NCI-H524 treated with DMSO at 0.1 percent for 48 hours (cell line): ENCODE measurements at regions not wholly inside any gene's neighbourhood (a gene's known extent, or its start where the extent isn't known, plus 50 kb on each side); places are given as distances from the start of the nearest gene placed in this dataset.
A peak's percentile ranks its signal among the peaks of the same experiment; 100 is the strongest.
"Not testable (repeated sequence)": the region's sequence is repeated elsewhere in the genome, so short reads cannot be mapped to it uniquely, and the experiment has no call there.

Source experiments
- DNase-seq: peaks from one replicate; lab custom pipeline; 2025; lab: John Stamatoyannopoulos, UW

DNA sequence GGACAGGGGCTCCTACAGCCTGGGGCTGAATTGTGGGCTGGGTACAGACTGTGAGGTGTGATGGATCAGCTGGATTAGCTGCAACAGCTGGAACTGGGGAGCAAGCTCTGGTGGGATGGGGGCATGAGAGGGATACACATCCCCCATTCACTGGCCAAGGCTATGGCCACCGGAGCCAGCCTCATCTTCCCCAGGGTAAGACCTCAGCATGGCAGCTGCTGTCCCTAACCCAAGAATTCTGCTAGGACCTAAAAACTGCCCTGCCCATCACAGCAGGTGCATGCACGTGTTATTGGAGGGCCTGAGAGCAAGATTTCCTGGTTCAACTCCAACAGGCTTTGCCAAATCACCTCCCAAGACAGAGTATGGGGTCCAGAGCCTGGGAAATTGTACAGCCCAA is 258.6 kb upstream of the AGTR2 start:
- no peak for DNase-seq

GRCh38 chrX:115912372-115912897 is 258.1 kb upstream of the AGTR2 start:
- DNase-seq = no peak

GRCh38 chrX:115913575-115913974 is 257.0 kb upstream of the AGTR2 start:
- no peak for DNase-seq

DNA sequence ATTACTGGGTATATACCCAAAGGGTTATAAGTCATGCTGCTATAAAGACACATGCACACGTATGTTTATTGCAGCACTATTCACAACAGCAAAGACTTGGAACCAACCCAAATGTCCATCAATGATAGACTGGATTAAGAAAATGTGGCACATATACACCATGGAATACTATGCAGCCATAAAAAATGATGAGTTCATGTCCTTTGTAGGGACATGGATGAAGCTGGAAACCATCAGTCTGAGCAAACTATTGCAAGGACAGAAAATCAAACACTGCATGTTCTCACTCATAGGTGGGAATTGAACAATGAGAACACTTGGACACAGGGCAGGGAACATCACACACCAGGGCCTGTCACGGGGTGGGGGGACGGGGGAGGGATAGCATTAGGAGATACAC is 254.9 kb upstream of the AGTR2 start:
- not testable (repeated sequence) for DNase-seq

- no peak for DNase-seq
Observed at GRCh38 chrX:115929480-115929879, 241.1 kb upstream of the AGTR2 start.

- no peak for DNase-seq
Observed at GRCh38 chrX:115936008-115936407, 234.5 kb upstream of the AGTR2 start.

DNA sequence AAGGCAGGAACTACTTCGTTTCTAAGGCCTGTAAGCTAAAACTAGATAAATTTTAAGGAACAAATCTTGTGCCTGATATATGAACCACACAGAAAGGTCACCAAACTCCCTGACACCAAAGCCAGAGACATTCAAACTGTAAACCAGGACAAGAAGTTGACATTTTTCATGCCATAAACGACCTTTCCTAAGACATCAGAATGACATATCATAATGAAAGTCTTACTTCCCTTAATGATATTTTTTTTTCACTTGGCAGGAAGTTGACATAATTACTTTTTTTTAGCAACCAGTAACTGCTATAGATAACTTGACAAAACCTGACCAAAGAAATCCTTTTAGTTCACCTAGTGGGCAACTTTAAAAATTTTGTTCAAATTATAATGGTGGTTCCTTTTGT is 231.5 kb upstream of the AGTR2 start:
- DNase-seq = no peak

DNA sequence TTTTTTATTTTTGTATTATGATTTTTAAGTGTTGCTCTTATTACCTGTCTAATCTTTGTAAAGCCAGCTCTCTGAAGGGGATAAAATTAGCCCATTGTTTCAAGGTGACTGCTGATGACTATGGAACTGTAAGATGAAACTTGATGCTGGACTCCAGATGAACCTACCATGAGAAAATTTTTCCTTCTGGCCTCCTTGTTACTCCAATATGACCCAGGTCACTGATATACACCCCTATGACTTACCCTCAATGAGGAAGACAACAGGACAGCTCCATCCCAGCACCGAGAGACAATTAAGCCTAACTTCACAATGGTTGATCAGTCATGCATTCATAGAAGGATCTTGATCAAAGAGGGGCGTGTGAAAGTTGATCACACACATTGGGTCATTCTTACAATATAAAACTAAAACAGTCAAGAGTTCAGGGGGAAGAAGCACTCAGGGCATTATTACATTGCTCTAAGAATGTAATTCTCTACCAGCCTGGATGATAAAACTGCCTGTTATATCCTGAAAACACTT is 230.8 kb upstream of the AGTR2 start:
- no peak for DNase-seq

DNA sequence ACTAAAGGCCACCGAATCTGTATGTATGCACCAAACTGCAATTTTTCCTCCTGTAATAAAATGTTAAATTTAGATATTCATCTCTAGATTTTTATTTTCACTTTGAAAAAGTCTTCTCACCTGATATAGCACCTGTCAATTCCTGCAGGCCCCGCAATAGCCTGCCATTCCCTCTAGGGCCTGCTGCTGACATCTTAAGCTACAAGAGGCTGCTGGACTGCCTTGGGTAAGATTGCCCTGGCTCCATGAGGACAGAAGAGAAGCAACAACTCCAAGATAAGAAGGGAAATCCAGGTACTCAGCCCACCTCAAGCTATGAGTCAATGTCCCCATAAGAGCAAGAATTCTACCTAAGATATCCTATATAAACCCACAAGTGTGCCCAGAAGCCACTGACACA is 230.2 kb upstream of the AGTR2 start:
- DNase-seq = no peak

DNA sequence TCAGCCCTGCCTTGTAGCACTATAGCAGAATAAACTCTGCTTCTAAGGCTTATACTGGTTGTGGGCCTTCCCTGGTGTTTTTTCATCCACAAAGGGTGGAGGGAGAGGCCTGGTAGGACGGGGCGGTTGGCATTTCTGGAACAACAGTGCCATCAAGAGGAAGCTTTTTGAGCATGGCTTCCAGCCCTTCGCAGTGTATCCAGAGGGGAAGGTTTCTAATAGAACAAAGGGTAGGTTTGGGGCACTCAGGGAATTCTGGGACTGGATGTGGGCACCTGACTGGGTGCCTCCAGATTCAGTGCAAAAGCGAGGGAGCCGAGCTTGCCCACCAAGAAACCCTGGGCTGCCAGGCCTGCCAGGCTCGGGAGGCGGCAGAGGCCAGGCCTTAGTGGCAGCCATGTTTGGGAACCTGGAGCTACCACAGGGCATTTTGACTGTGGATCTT is 229.6 kb upstream of the AGTR2 start:
- DNase-seq = peak; percentile 59

- DNase-seq = no peak
Observed at GRCh38 chrX:115941388-115941787, 229.2 kb upstream of the AGTR2 start.

DNA sequence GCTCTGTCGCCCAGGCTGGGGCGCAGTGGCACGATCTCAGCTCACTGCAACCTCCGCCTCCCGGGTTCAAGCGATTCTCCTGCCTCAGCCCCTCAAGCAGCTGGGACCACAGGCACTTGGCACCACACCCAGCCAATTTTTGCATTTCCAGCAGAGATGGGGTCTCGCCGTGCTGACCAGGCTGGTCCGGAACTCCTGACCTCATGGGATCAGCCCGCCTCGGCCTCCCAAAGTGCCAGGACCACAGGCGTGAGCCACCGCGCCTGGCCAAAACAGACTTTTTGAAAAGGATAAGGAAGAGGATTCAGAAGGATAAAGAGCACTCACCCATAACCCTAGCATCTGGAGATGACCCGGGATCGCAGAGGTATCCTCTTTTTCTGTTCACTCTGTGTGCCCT is 224.5 kb upstream of the AGTR2 start:
- DNase-seq = no peak

- peak; percentile 70 for DNase-seq
Observed at GRCh38 chrX:115948018-115948923, 222.3 kb upstream of the AGTR2 start.

GRCh38 chrX:115949900-115950822 is 220.4 kb upstream of the AGTR2 start:
- peak; percentile 68 for DNase-seq

DNA sequence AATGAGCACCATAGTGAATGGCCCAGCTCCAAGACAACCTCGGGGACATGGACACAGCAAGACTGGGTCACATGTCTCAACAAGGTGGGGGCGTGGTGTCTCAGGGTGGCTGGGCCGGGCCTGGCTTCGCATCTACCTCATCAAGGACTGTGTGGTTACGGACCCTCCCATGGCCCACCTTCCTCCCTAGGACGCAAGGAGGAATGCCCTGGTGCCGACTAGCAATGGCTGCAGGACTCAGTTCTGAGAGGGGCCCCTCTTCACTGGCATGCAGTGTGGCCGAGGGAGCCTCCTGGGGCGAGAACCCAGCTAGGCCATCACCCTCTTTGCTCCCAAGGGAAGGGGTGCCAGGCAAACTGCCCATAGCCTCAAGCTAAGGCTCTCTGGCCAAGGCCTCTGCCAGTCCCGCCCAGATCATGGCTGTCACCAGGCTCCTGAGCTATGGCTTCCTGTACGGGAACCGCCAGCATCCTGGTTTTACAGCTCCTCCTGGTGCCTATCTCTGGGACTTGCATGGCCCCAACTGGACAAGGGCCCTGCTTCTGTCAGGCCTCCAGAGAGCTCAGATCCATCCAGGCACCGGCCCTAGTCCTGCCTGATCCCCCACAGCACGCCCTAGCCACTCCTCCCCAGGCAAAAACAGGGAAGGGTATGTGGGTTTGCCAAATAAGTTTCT is 218.0 kb upstream of the AGTR2 start:
- no peak for DNase-seq

DNA sequence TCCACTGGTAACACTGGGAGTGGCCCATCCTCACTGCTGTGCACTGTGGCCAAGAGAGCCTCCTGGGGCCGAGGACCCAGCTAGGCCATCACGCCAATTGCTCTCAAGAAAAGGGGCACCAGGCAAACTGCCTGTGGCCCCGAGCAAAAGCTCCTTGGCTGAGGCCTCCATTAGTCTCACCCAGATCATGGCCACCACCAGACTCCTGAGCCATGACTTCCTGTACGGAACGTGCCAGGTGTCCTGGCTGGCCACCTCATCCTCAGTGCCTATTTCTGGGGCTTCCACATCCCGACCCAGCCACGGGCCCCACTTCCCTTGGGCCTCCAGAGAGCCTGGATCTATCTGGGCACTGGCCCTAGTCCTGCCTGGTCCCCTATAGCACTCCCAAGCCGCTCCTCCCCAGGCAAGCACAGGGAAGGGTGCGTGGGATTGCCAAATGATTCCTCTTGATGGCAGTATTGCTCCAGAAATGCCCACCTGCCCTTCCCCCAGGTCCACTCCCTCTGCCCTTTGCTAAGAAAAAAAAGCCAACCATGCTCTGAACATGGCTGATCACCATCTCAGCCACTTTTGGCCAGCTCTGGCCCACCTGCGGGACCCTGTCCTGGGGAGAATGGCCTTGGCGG is 212.6 kb upstream of the AGTR2 start:
- no peak for DNase-seq

DNA sequence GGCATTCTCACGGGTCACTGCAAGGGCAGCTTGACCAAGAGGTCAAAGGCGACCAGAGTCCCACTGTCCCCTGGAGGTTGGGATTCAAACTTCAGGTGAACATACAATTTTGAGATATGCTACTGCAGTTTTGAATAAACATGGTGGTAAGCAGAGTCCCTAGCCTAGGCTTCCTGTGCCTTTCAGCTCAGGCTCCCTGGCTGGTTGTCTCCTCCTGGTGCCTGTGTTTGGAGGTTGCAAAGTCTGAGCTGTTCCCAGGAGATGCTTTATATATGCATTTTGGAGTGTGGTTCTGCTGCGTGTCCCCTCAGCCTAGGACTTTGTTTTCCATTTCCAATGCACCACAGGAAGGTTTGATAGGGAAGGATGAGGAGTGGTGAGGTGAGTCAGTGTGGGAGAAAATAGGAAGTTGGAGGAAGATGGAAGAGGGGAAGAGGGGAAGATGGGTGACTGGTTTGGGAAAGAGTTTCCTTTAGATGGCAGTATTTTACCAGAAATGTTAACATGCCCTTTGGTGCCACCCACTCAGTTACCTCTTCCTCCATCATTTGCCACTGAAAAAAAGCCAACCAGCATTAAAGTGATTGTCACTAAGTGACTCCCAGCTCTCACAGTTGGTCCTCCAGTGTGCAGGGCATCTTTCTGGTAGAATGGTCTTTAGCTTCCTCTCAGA is 211.7 kb upstream of the AGTR2 start:
- no peak for DNase-seq

DNA sequence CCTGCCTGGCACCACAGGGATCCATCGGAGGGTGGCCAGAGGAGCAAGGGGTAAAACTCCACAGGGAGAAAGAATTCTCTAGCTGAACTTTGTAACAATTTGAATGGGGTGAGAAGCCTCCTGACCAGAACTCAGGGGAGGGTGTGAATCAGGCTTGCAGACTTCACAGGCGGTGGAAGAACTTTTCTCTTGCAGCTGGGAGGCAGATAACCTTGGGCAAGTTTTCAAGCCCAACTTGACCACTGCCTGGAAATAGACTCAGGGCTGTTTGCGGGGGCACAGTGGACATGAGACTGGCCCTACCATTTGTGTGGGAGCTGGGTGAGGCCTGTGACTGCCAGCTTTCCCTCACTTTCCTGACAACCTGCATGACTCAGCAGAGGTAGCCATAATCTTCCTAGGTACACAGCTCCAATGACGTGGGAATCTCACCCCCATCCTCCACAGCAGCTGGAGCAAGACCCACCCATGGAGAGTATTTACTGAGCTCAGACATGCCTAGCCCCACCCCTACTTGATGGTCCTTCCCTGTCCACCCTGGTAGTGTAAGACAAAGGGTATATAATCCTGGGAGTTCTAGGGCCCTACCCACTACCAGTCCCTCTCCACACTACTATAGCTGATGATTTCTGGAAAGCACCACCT is 210.0 kb upstream of the AGTR2 start:
- DNase-seq = no peak

DNA sequence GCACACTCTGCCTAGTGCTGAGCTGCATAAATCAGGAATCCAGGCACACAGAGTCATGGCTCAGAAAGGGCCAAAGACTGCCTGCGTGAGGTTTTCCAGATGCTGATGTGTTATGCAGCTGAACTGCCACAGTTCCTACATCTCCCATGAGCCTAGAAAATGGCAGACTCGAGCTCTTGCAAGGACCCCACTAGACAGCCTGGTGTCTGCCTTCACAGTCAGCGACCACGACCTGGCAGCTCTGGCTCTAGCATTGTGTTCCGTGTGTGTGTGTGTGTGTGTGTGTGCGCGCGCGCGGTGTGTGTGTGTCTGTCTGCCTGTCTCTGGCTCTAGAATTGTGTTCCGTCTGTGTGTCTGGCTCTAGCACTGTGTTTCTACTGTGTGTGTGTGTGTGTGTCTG is 203.6 kb upstream of the AGTR2 start:
- DNase-seq = no peak
